Endothelial cell of umbilical vein (primary cell): ENCODE measurements at regions not wholly inside any gene's neighbourhood (a gene's known extent, or its start where the extent isn't known, plus 50 kb on each side); places are given as distances from the start of the nearest gene placed in this dataset.

ENCODE experiments used
- BruUV-seq: library from RNA; stranded (reverse); fragments of 400-500 nt; replicated peaks from 2 replicates; lab custom pipeline; 2021; lab: Mats Ljungman, UMichigan
- CTCF ChIA-PET: fragments of 300-600, 350-600 bp; sonication (Branson Sonifier 250); formaldehyde crosslinking; loops from one replicate; lab custom pipeline; 2021; ENCODE audit warnings: antibody characterized with exemption, inconsistent platforms; lab: Charles Lee
- POLR2A ChIA-PET: fragments of 300-600, 350-600 bp; sonication (Branson Sonifier 250); formaldehyde crosslinking; loops from one replicate; lab custom pipeline; 2021; ENCODE audit warnings: antibody characterized with exemption, inconsistent platforms; lab: Charles Lee
- DNase-seq: peaks from one replicate; pipeline ENCODE4 v3.0.0-alpha.2; 2011; ENCODE audit warnings: low read depth, low spot score
- FAIRE-seq: peaks from 2 replicates; lab custom pipeline; 2011; peaks lifted over from hg19 to GRCh38; lab: Jason Lieb, UNC
- H2AFZ ChIP-seq: 2 replicates; pipeline ENCODE4 v1.6.0; 2012; ENCODE audit warnings: low read depth, low read length, control low read depth, inconsistent platforms
- H3K27ac ChIP-seq: 2 replicates; pipeline ENCODE4 v1.5.1; 2011; ENCODE audit warnings: low read depth, mild to moderate bottlenecking, control low read depth, low read length, moderate library complexity; ENCODE audit not compliant: insufficient read depth
- H3K27me3 ChIP-seq, 2 experiments: 2 replicates each; pipeline versions ENCODE4 v1.6.0 to v1.6.1; 2011; ENCODE audit warnings: low read length in 2 of 2, mixed read lengths in 1 of 2; ENCODE audit not compliant: control insufficient read depth in 2 of 2, insufficient read depth in 2 of 2
- H3K36me3 ChIP-seq, 2 experiments: 2 replicates in 1 of 2; 3 replicates in 1 of 2; pipeline ENCODE4 v1.5.1; 2011; ENCODE audit warnings: low read length in 2 of 2, mild to moderate bottlenecking in 1 of 2, moderate library complexity in 1 of 2; ENCODE audit not compliant: control insufficient read depth in 2 of 2, insufficient read depth in 2 of 2; ENCODE audit errors: extremely low read depth in 1 of 2
- H3K4me1 ChIP-seq: 3 replicates; pipeline ENCODE4 v1.5.1; 2011; ENCODE audit warnings: mild to moderate bottlenecking, low read length; ENCODE audit not compliant: control insufficient read depth, insufficient read depth; ENCODE audit errors: extremely low read depth
- H3K4me2 ChIP-seq: 2 replicates; pipeline ENCODE4 v1.6.1; 2011; ENCODE audit warnings: low read length, control low read depth, mixed read lengths; ENCODE audit not compliant: insufficient read depth
- H3K4me3 ChIP-seq, 3 experiments: fragments of 200-600 bp in 1 of 3; sonication (generic), shearing (Covaris generic) in 1 of 3; replicated peaks in 1 of 3; 2 replicates each; pipeline ENCODE4 v1.5.1; 2011 to 2016; ENCODE audit warnings: control low read depth in 3 of 3, low read length in 3 of 3, mild to moderate bottlenecking in 2 of 3, inconsistent platforms in 1 of 3, low read depth in 1 of 3, moderate library complexity in 1 of 3; ENCODE audit not compliant: insufficient read depth in 1 of 3
- H3K79me2 ChIP-seq: 2 replicates; pipeline ENCODE4 v1.6.0; 2012; ENCODE audit warnings: low read length, inconsistent platforms; ENCODE audit not compliant: control insufficient read depth, insufficient read depth
- H3K9ac ChIP-seq: replicated peaks from 2 replicates; pipeline ENCODE3; 2011; ENCODE audit warnings: low read length, control low read depth; ENCODE audit not compliant: insufficient read depth; ENCODE audit errors: extremely low read depth
- H3K9me1 ChIP-seq: replicated peaks from 3 replicates; pipeline ENCODE4 v1.6.0; 2011; ENCODE audit warnings: mild to moderate bottlenecking, low read length; ENCODE audit not compliant: control insufficient read depth, insufficient read depth; ENCODE audit errors: extremely low read depth
- H3K9me3 ChIP-seq: replicated peaks from 2 replicates; pipeline ENCODE4 v1.5.1; 2012; ENCODE audit warnings: low read length, inconsistent platforms; ENCODE audit not compliant: control insufficient read depth, insufficient read depth
- H4K20me1 ChIP-seq: replicated peaks from 2 replicates; pipeline ENCODE3; 2011; ENCODE audit warnings: mild to moderate bottlenecking, low read length; ENCODE audit not compliant: control insufficient read depth, insufficient read depth; ENCODE audit errors: extremely low read depth
- CTCF ChIP-seq, 2 donors: IDR thresholded peaks; 1 replicate in 1 of 2; 2 replicates in 1 of 2; pipeline ENCODE4 v1.5.1; 2011; ENCODE audit warnings: low read length in 2 of 2, mild to moderate bottlenecking in 2 of 2, moderate library complexity in 2 of 2, control low read depth in 1 of 2, inconsistent platforms in 1 of 2, low read depth in 1 of 2; ENCODE audit not compliant: insufficient read depth in 1 of 2; ENCODE audit errors: extremely low read depth in 1 of 2
- EZH2 ChIP-seq: IDR thresholded peaks from 2 replicates; pipeline ENCODE4 v1.6.1; 2012; ENCODE audit warnings: borderline replicate concordance, low read depth, mild to moderate bottlenecking, moderate library complexity, low read length, inconsistent platforms; ENCODE audit not compliant: severe bottlenecking
- FOS ChIP-seq: IDR thresholded peaks from 2 replicates; pipeline ENCODE4 v1.6.1; 2011; ENCODE audit warnings: mild to moderate bottlenecking, low read length, moderate library complexity, borderline replicate concordance; ENCODE audit not compliant: insufficient read depth
- GATA2 ChIP-seq: IDR thresholded peaks from 2 replicates; pipeline ENCODE4 v1.7.0; 2011; ENCODE audit warnings: low read depth, mild to moderate bottlenecking, moderate library complexity, mixed read lengths, low read length; ENCODE audit not compliant: insufficient read length, insufficient read depth
- JUN ChIP-seq: IDR thresholded peaks from 2 replicates; pipeline ENCODE4 v1.6.1; 2011; ENCODE audit warnings: borderline replicate concordance, low read depth; ENCODE audit not compliant: insufficient read length, insufficient read depth
- MAX ChIP-seq: IDR thresholded peaks from 2 replicates; pipeline ENCODE4 v1.6.1; 2011; ENCODE audit not compliant: insufficient read depth, insufficient read length
- POLR2A ChIP-seq: IDR thresholded peaks from 2 replicates; pipeline ENCODE4 v1.6.1; 2012; ENCODE audit warnings: low read depth, mild to moderate bottlenecking, control low read depth, low read length
- POLR2AphosphoS5 ChIP-seq: IDR thresholded peaks from 2 replicates; pipeline ENCODE4 v1.6.1; 2012; ENCODE audit warnings: low read depth, mild to moderate bottlenecking, control low read depth, low read length, moderate library complexity; ENCODE audit not compliant: insufficient read depth
- dilution Hi-C: fragments of 300-500 bp; cut with MboI; formaldehyde crosslinking; loops from one replicate; pipeline ENCODE4 v1.15.0; 2019; ENCODE audit warnings: low sequenced_read_pairs; ENCODE audit not compliant: extremely low pct_ligation_motif_present
- intact Hi-C: fragments of 100-400 bp; cut with micrococcal nuclease; formaldehyde crosslinking; loops from one replicate; pipeline ENCODE4 v1.10.0; 2022

GRCh38 chr16:65895906-65896305, 470.6 kb upstream of the CDH5 start:
- Histone ChIP-seq H3K36me3 (no peaks in the 10 kb centered on the region), H3K9me3 (no peaks in the 10 kb centered on the region), H3K27me3 (no peaks in the 10 kb centered on the region), H3K4me1 (no peaks in the 10 kb centered on the region), H3K9me1 (no peaks in the 10 kb centered on the region), H3K4me2 (no peak overlapping the region), H3K9ac (no peak overlapping the region), H2AFZ (no peak overlapping the region), H3K79me2 (no peaks in the 10 kb centered on the region), H3K4me3 (no peak overlapping the region), H4K20me1 (no peaks in the 10 kb centered on the region), H3K27ac (no peak overlapping the region)
- BruUV-seq = no TSS peak
- POLR2A ChIA-PET = no interaction called here
- TF ChIP-seq EZH2 (no peak), MAX (no peak), CTCF (IDR thresholded peaks at IDR 0.05; ENCODE audit: extremely low read depth in 1 of 2, insufficient read depth in 1 of 2, low read depth in 1 of 2, low read length in 2 of 2) (no peak), GATA2 (no peak), FOS (no peak), POLR2AphosphoS5 (no peak), POLR2A (no peak), JUN (no peak)
- no peak for FAIRE-seq
- dilution Hi-C loops = no loop called here
- CTCF ChIA-PET = no interaction called here
- no peak for DNase-seq
- intact Hi-C loops = no loop called here
